ENCODE measurements at regions not wholly inside any gene's neighbourhood (a gene's known extent, or its start where the extent isn't known, plus 50 kb on each side); places are given as distances from the start of the nearest gene placed in this dataset.
A peak's percentile ranks its signal among the peaks of the same experiment; 100 is the strongest.
"Not testable (repeated sequence)": the region's sequence is repeated elsewhere in the genome, so short reads cannot be mapped to it uniquely, and the experiment has no call there.

DNA sequence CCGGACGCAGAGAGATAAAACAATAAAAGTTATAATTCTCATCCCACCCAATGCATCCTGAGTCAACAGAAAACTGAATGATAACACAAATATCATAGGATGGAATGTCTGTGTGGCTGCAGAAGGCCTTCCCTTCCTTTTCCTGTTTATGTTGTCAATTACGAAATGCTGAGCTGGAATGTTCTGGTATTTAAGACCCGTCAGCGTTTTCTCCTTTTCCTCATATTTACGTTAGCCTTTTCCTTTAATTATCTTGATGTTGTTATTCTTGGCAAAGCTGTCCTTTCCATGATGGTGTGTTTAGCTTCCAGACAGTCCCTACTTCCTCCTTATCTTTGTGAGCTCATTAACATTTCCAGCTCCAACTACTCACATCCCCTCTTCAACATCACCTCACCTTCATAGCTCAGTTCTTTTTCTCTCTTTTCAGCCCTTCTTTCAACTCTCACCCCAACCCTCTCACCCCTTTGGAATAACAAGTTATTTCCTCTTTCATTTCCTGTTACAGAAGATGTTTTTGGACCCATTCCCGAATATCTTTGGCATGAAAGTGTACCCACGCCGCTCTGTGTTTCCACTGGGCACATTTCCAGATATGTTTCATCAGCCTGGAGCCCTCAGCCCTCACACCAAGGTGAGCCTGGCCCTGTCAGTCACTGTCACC is 221.6 kb downstream of the NR2F1-AS1 start:
- DNase-seq (ENCODE audit: low read depth), result peak; percentile 45

DNA sequence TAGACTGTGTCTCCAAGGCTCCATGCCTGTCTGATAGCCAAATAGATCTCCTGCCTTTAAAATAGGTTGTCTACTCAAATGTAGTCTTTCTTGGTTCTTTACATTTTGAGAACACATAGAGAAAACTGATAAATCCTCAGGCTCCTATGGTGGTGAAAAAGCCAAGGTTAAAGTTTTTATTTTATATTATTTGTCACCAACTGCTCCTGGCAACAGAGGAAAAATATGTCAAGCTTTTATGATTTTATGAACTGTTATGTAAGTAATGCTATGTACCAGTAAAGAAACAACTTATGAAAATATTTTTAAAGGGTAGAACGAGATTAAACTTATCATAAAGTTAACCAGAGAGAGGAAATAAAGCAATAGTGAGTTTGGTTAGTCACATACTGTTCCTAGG is 222.8 kb downstream of the NR2F1-AS1 start:
- no peak for DNase-seq (ENCODE audit: low read depth)

DNA sequence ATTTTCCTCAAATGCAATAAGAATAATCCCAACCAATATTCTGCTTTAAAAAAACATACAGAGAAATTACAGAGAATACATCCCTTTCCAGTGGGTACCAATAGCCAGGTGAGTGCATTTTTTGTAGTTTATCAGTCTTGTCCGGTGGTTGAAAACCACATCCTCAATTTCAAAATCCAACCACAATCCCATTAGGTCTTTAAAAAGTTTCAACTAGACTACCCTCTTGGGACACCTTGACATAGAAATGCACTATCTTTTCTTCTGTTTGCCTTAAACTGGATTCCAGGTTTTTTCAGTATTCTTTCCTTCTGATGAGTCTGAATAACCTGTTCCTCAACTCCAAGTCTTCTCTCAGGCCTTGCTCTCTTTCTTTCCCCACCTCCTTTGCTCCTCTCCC is 223.3 kb downstream of the NR2F1-AS1 start:
- no peak for DNase-seq (ENCODE audit: low read depth)

- DNase-seq (ENCODE audit: low read depth), result no peak
Measured at GRCh38 chr5:93355691-93356090, 225.3 kb downstream of the NR2F1-AS1 start.

- DNase-seq (ENCODE audit: low read depth), result no peak
Measured at GRCh38 chr5:93352186-93352585, 228.8 kb downstream of the NR2F1-AS1 start.

DNA sequence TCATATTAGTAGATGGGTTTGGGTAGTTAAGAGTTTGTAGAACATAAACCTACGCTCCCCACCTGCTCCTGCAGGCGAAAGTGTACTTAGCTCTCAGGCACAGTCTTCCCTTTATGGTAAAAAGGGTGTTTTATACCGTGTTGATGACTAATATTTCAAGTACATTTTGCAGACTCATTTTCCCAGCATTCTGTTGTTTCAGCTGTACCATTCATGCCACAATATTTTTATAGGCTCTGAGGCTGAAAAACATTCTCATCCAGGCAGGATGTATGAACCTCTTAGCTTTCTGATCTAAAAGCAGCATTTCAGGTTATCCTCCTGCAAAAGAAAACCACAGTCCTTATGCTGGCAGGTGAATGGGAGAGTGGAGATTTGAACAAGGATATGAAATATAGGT is 231.4 kb downstream of the NR2F1-AS1 start:
- no peak for DNase-seq (ENCODE audit: low read depth)

DNA sequence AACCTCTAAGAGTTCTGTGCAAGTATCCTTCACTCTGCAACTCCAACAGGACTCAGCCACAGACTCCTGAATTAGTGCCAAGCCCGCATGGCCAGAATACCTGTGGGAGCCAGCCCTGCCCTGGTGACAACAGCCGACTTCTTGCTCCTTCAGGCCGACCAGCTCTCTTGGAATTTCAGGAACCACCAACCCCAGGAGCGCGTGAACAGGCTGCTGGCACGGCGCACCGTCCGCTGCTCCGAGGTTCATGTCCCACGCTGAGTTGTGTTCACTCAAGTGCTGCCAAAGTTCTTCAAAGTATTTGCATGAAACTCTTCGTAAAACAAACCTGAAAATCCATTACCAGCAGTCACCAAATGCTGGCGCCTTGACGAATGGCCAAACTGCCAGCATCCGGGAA is 232.8 kb downstream of the NR2F1-AS1 start:
- no peak for DNase-seq (ENCODE audit: low read depth)

DNA sequence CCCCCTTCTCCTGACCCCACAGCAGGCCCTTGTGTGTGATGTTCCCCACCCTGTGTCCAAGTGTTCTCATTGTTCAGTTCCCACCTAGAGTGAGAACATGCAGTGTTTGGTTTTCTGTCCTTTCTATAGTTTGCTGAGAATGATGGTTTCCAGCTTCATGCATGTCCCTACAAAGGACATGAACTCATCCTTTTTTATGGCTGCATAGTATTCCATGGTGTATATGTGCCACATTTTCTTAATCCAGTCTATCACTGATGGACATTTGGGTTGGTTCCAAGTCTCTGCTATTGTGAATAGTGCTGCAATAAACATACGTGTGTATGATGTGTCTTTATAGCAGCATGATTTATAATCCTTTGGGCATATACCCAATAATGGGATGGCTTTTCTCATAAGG is 234.2 kb downstream of the NR2F1-AS1 start:
- DNase-seq (ENCODE audit: low read depth), result not testable (repeated sequence)

DNA sequence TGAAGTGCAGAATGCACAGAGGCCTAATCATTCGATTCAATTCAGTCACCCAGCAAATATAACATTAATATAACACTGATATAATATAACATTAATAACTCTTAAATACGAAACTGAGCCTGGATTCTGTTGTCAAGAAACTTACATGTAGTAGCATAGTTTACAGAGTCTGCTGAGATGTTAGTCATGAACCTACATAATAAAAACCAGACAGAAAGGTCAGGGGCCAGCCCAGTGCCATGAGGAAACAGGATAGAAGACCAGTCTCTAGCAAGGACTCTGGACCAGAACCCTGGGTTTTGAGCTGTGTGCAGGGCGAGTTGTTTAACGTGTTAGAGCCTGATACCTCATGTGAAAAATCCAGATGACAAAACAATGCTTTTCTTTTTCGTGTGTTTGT is 234.7 kb downstream of the NR2F1-AS1 start:
- DNase-seq (ENCODE audit: low read depth), result no peak

DNA sequence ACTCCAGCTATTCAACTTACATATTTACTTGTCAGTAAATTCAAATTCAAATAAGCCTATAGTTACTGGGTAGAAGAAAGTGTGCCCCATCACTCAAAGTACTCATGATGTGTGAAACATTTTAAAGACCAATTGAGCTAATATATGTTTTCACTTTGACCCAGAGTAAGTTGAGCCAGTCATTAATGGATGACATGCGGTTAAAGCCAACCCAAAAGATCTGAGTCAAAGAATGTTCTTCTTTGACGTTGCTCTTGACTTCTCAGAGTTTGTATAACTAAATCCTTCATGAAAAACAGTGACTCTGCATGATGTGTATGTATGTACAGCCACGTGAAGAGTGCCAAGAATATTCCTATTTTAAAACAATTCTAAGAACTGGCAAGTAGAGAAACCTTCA is 237.4 kb downstream of the NR2F1-AS1 start:
- no peak for DNase-seq (ENCODE audit: low read depth)

DNA sequence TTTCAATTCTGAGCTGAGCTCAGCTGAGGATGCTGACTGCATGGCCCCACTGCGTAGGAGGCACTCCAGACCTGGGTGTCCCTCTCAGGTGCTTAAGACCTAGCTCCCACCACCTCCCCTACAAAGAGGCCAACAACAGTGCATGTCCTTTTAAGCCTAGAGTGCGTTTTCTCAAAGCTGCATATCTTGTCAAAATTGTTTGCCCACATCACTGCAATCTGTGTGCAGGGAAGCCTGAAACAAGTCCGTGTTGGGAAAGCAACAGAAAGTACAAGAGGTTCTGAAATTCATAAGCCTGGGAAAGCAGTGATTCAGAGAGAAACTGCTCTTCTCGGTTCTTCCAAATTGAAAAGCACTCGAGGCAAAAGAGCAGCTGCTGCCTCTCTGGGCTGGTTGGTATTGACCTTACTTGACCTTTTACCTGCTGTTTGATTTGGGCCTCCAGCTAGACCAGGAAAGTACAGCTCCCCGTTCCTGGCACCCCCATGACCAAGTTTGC is 238.4 kb downstream of the NR2F1-AS1 start:
- no peak for DNase-seq (ENCODE audit: low read depth)

GRCh38 chr5:93340881-93341280 is 240.1 kb downstream of the NR2F1-AS1 start:
- DNase-seq (ENCODE audit: low read depth), result no peak

GRCh38 chr5:93337138-93337537 is 243.9 kb downstream of the NR2F1-AS1 start:
- DNase-seq (ENCODE audit: low read depth), result no peak

DNA sequence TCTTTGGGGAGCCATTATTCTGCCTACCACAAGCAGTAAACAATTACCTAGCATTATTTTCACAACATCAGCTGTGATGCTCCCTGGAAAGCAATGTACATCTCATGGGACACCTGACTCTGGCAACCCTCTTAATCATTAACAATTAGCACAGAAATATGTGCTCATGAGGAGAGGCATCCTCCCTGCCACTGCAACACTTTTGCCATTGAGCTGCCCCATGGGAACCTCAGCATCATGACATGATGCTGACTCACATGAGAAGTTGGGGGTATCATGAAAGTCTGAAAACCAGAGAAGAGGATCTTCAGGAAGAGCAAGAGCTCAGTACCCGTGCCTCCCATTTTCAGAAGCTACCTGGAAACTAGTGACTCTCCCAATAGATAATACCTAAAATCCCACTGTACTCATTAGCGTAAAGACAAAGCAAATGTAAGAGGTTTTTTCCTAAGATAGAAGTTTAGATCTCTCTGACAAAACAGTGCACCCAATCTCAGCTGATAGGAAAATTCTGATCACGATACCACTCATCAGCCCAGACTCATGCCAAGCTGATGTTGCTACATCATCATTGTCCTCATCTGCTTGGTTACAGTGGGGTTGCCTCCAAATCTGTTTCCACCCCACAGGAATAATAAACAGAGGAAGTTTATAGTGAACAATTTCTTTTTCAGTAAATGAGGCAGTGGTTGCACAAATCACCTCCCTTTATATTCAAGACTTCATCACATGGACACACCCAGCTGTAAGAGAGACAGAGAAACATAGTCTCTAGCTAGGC is 244.5 kb downstream of the NR2F1-AS1 start:
- DNase-seq (ENCODE audit: low read depth), result no peak

DNA sequence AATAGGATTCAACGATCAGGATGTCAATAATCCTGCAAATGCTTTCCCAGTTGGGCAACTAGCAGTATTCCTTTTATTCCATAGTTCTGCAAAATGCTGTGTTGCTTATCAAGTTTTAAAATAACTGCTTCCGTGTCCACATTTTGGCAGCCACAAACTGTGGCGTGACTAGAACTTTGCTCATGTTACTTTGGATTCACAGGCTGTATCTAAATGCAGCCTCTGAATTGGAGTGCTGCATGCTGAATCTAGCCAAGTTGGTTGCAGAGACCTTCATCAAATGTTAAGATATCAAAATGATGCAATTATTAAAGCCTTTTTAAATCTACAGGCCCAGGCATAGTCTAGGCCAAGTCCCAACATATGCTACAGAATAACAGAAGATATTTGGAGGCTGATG is 249.2 kb downstream of the NR2F1-AS1 start:
- no peak for DNase-seq (ENCODE audit: low read depth)

GRCh38 chr5:93331241-93331640 is 249.8 kb downstream of the NR2F1-AS1 start:
- DNase-seq (ENCODE audit: low read depth), result no peak

GRCh38 chr5:93330506-93330905 is 250.5 kb downstream of the NR2F1-AS1 start:
- no peak for DNase-seq (ENCODE audit: low read depth)

DNA sequence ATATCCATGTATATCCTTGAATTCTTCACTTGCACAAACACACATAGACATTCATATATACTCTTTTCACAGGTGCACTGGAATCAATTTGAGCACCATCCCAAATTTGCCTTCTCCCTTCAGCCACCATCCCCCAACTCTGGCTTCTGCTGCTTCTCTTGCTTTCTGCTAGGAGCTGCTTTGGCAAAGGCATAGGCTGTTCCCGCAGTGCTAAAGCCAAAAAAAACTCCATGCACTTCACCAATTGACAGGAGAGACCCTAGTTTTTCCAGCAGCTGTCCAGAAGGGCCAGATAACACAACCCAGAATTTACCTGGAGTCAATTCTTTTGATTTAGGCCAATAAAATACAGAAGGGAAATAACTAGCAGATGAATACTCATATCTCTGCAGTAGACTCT is 251.3 kb downstream of the NR2F1-AS1 start:
- DNase-seq (ENCODE audit: low read depth), result no peak

DNA sequence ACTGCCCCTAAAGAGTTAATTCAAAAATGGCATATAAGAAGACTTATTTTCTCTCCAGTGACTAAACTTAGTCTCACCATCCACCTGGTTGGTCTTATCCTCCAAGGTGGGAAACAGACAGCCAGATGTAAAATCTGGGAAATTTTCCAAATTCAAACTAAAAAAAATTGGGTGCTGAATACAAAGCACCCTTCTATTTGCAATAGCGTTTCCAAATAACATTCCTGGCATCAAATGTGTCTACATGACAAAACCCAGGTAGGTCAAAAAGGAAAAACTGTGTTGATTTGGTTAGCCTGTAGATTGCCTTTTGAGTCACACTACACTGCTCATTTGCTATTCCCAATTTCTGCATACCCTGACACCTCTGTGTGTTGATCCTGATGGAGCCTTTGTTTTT is 252.2 kb downstream of the NR2F1-AS1 start:
- no peak for DNase-seq (ENCODE audit: low read depth)

GRCh38 chr5:93327605-93328004 is 253.4 kb downstream of the NR2F1-AS1 start:
- DNase-seq (ENCODE audit: low read depth), result no peak

GRCh38 chr5:93325946-93326345 is 255.1 kb downstream of the NR2F1-AS1 start:
- DNase-seq (ENCODE audit: low read depth), result no peak

DNA sequence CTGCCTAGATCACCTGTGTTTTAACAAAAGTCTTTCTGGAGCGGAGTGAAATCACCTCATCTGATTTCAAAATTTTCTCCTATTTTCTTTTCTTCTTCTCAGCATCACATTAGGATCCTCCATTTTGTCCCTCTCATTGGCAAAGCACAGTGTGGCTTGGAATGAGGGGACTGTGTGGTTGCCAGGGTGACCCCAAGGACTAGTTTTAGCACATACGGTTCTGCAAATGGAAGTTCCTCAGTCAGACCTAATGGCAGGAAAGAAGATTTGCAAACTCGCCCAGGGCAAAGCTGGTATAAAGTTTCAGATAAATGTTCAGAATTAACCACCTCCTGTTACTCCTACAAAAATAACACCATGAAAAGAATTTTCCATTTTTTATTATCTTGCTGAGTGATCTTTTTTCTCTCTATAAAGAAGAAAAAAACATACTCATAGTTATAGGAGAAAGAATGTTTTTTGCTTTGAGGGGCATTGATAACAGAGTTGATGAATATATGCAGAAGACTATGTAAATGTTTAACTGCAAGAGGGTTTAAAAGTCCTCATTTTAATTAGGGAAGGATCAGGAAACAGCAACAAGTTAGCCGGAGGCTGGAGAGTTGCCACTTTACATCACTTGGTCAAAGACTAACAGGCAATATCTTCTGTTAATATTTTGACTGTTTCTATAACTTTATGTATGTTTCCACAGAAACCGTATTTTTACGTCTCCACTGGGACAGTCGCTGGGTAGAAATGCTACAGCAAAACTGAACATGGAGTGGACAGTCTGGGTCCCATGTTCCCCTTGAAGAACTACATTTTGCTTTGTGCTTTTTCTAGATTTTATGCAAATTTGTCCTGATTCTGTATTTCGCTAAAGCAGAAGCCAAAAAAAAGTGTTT is 257.8 kb downstream of the NR2F1-AS1 start:
- DNase-seq (ENCODE audit: low read depth), result no peak

Measured in fibroblast of the conjunctiva (primary cell).